ENCODE measurements at regions not wholly inside any gene's neighbourhood (a gene's known extent, or its start where the extent isn't known, plus 50 kb on each side); places are given as distances from the start of the nearest gene placed in this dataset.

GRCh38 chr3:144033863-144034262 is 62.2 kb downstream of the DIPK2A start:
- TF ChIP-seq CTCF (IDR thresholded peaks at IDR 0.05) = no peak
- H3K4me3 ChIP-seq = no peak overlapping the region
- intact Hi-C loops (cut with DNase I) = loop anchor here (2.0 kb wide), 1 partner anchor 61 kb away; no protein-coding TSS in a partner anchor
- H3K27me3 ChIP-seq = no peaks in the 10 kb centered on the region
- no peaks in the 10 kb centered on the region for H3K9me3 ChIP-seq
- H3K36me3 ChIP-seq = no peaks in the 10 kb centered on the region
- H3K27ac ChIP-seq = peak overlapping the region; percentile 65 to 68
- no peak for DNase-seq (ENCODE audit: low spot score in 2 of 2)
- H3K4me1 ChIP-seq = peaks cover 0 to 8% of the 10 kb centered on the region in 2 donors

- H3K27me3 ChIP-seq = no peaks in the 10 kb centered on the region
Observed at GRCh38 chr3:144034715-144035290, 63.2 kb downstream of the DIPK2A start.

GRCh38 chr3:144036498-144036897 is 64.9 kb downstream of the DIPK2A start:
- no peak for DNase-seq (ENCODE audit: low spot score in 2 of 2)
- Histone ChIP-seq H3K27me3 (no peaks in the 10 kb centered on the region), H3K36me3 (no peaks in the 10 kb centered on the region), H3K9me3 (no peaks in the 10 kb centered on the region), H3K4me1 (peaks cover 0 to 8% of the 10 kb centered on the region in 2 donors), H3K4me3 (no peak overlapping the region), H3K27ac (no peak overlapping the region)
- no peak for TF ChIP-seq CTCF (IDR thresholded peaks at IDR 0.05)
- intact Hi-C loops (cut with DNase I) = no loop called here

More at GRCh38 chr3:144034715-144035290, 63.2 kb downstream of the DIPK2A start:
- TF ChIP-seq CTCF (IDR thresholded peaks at IDR 0.05) = no peak
- intact Hi-C loops (cut with DNase I) = no loop called here
- H3K9me3 ChIP-seq = no peaks in the 10 kb centered on the region
- no peak overlapping the region for H3K4me3 ChIP-seq
- no peaks in the 10 kb centered on the region for H3K36me3 ChIP-seq
- peaks cover 0 to 8% of the 10 kb centered on the region in 2 donors for H3K4me1 ChIP-seq
- DNase-seq (ENCODE audit: low spot score in 2 of 2) = no peak
- H3K27ac ChIP-seq = peak overlapping the region in 1 of 2 donors; percentile 1

DNA sequence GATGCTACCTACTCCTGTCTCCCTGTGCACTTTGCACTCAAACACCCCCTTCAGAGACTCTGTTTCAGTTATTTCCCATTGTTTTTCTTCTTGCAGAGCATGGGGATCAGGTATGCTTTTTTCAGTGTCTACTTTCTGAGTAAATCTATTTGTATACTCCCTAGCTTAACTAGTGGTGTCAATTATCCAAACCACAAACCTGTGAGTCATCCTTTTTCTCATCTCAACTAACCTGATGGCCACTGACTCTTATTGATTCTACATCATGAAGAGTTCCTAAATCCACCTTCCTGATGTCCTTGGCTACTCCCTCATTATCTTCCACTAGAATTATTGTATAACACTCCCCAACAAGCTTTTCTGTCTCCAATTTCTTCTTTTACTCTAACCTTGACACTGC is 68.0 kb downstream of the DIPK2A start:
- no peak for DNase-seq (ENCODE audit: low spot score in 2 of 2)
- Histone ChIP-seq H3K4me3 (no peak overlapping the region), H3K9me3 (no peaks in the 10 kb centered on the region), H3K36me3 (no peaks in the 10 kb centered on the region), H3K4me1 (peaks cover 0 to 3% of the 10 kb centered on the region in 2 donors), H3K27ac (no peak overlapping the region), H3K27me3 (no peaks in the 10 kb centered on the region)
- intact Hi-C loops (cut with DNase I) = no loop called here
- TF ChIP-seq CTCF (IDR thresholded peaks at IDR 0.05) = no peak

- Histone ChIP-seq H3K4me3 (no peak overlapping the region), H3K9me3 (no peaks in the 10 kb centered on the region), H3K27me3 (no peaks in the 10 kb centered on the region), H3K27ac (no peak overlapping the region), H3K36me3 (no peaks in the 10 kb centered on the region), H3K4me1 (no peaks in the 10 kb centered on the region)
- intact Hi-C loops (cut with DNase I) = no loop called here
- no peak for DNase-seq (ENCODE audit: low spot score in 2 of 2)
- TF ChIP-seq CTCF (IDR thresholded peaks at IDR 0.05) = no peak
Observed at GRCh38 chr3:144041960-144042556, 70.4 kb downstream of the DIPK2A start.
